EH (cell line): ENCODE measurements at regions not wholly inside any gene's neighbourhood (a gene's known extent, or its start where the extent isn't known, plus 50 kb on each side); places are given as distances from the start of the nearest gene placed in this dataset.

Experiments used
- DNase-seq: peaks from one replicate; pipeline ENCODE4 v3.0.0-alpha.2; 2015; ENCODE audit warnings: low read depth

DNA sequence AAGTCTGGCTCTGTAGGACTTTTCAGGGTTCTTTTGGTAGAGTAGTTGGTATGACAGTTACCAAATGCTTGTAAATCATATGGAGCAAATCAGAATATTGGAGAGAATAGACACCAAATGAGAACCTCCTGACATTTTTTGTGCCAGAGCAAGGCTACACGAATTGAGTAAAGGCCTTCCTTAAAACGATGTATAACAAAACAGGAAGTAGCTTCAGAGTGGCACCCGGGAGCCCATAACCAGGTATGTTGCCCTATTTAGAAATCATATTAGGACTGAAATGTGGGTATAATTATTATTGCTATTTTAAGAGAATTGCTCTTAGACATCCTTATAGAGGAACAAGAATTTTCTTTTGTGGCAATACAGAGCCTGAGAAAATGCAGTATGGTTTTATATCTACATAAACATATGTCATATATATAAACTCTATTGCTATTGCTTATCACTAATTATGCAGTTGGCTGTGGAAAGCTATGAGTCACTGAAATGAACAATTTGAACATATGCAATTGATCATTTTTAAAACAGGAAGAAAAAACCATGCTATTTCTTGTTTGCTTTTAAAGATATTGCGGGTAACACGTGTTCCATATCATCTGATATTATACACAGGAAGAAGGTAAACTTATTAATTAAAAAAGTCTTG lies 197.4 kb upstream of the MTPN start:
- no peak for DNase-seq

DNA sequence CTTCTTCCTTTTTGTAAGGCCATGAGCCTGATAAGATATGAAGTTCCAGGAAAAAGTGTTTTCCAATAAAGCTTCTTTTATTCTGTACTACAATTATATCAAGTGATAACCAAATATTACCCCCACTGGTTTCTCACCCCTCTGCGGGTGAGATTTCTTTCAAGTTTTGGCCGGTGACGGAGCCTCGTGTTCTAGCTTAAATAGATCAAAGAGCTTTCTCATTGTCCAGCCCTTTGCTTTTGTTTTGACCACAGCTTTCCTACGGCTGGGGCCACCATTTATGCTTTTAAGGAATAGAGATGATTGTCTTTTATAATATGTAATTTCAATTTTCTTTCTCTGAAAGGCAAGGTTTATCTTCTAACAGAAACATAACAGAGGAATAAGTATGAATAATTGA lies 196.7 kb upstream of the MTPN start:
- DNase-seq = no peak

DNA sequence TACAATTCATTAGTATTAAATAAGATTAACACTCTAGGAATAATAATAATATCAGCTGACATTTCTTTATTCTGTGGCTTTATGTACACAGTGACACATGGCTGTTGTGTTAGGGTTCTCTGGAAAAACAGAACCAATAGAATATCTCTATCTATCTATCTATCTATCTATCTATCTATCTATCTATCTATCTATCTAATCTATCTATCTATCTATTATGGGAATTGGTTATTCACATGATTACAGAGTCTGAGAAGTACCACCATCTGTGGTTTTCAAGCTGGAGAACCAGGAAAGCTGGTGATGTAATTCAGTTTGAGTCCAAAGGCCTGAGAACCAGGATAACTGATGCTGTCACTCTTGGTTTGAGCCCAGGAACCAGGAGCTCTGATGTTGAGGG lies 194.1 kb upstream of the MTPN start:
- DNase-seq = no peak

DNA sequence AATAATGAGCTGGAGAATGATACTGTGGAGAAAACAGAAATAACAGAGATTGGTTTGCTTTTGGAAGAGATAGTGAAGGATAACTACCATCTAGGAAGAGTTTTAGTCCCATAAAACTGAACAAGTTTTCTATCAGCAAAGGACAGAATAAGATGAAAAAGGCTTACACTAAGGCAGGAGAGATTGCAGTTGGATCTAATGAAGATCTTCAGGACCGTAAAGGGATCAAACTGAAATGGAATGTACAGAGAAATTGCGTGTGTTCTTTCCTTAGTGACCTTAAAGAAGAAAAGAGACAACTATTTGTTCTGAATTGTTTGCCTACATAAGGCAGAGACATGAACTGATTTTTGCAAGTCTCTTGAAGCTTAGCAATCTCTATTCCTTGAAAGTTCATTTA lies 191.7 kb upstream of the MTPN start:
- no peak for DNase-seq

DNA sequence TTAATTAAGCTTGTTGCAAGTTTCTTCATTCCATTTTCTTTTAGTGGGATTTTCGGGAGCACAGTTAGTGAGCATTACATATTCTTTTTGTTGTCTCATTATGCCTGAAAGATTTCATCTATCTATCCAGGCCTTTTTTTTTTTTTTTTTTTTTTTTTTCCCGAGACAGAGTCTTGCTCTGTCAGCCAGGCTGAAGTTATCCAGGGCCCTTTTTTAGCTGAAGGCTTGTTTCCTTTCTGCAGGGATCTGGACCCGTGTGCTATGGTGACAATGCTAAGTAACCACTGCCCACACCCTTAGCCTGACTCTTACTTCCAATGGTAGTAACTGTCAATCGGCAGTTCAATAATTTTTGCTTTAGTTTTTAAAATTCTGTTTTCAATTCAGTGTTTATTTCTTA lies 190.8 kb upstream of the MTPN start:
- no peak for DNase-seq

DNA sequence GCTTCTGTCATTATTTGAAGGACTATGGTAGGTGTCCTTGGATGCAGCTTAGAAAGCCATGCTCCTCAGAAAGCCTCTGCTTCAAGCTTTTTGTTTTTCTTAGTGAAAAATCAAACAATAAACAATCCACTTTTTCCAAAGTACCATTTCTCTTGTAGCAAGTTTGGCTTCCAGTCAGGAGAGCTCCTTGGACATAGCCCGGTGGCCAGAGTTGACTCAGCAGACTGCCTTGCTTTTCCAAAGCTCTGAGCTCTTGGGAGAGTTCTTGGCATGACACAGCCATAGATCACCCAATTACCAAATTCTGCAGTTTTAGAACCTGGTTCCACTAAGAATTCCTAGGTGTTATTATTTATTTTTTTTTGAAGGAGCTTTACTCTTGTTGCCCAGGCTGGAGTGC lies 189.4 kb upstream of the MTPN start:
- no peak for DNase-seq

DNA sequence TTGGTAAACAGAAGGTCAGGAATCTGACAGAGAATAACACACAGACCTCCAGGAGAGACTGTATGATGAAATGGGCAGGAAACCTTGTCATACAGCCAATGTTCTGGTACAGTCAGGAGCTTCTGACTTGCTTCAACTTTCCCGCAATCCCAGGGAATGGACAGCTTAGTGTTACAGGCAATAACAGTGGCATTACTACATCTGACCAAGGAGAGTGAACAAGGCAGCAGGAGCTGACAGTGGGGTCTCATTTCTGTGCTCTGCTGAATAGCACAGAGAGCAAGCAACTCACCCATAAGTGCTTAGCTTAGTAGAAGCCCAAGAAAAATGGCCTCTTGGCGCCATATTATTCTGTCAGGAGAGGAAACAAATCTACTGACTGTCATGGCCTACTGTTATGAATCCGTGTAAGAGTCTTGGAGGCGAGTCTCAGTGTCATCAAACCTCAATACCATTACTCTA lies 186.2 kb upstream of the MTPN start:
- no peak for DNase-seq

DNA sequence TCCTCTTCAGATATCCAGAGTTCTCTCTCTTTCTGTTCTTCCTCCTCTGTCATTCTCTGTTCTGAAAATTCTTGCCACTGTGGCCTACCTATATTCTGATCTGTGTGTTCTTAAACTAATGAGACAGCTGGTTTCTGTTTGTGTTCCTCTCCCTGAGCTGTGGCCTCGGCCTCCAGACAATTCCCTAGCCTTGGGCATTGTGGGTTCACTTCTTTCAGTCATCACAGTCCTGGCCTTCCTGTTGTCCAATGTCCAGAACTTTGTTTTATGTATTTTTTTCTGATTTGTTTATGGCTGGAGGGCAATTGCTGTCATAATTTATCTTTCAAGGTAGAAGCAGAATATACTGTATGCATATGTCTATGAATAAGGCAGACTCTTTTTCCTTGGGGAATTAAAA lies 173.2 kb upstream of the MTPN start:
- no peak for DNase-seq

DNA sequence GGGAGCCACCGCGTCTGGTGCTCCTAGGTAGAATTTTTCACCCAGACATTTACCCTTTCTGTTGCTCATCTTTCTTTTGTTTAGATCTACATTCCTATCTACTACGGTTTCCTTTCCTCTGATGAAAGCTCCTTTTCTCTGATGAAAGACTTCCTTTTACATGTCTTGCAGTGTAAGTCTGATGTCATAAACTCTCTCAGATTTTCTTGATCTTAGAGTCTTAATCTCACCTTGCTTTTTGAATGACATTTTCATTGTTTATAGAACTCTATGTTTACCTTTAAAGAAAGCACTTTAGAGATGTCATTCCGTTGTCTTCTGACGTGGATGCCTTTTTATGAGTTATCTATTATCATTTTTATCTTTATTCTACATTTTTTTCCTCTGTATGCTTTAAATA lies 171.8 kb upstream of the MTPN start:
- DNase-seq = no peak

DNA sequence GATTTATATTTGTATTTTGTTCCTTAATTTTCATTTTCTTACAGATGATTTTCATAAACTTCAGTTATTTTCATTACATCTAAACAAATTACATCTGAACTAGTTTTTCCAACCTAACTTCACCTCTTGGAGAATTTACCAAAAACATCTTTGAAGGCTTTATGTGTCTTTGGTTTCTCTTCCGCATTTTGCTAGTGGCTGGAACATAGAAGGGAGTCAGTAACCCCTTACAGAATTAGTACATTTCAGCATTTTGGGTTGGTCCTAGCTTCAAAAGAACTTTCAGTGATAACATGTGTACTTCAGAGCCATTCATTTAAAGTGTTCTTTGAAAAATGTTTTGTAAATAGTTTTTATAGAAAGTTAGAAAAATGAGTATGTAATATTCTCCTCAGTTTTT lies 169.8 kb upstream of the MTPN start:
- DNase-seq = no peak

DNA sequence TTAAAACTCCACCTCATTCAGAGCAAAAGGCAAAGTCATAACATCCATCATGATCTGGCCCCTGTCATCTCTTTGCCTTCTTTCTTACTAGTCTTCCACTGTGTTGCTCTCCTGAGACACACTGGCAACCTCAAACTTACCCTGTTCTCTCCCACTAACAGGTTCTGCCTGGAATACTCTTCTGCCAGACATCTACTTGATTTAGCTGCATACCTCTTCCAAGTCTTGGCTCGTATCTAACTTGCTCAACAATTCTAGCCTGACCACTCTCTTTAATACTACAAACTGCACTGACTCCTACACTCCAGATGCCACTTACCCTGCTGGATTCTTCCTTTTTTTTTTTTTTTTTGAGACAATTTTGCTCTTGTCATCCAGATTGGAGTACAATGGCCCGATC lies 167.0 kb upstream of the MTPN start:
- DNase-seq = no peak

DNA sequence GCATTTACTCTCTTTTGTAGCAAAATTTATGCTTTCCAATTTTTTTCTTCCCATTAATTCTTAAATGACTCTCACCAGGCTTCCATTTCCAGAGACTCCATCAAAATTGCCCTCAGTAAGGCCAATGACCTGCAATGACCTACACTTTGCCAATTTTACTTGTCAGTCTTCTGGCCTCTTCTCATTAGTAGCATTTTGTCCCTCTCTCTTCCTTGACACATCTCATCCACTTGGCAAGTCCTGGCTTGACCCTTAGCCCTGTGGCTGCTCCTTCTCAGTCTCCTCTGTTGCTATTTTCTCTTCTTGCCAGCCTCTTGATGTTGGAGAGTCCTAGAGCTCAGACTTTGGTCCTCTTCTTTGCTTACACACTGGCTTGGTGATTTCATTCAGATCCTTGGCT lies 166.1 kb upstream of the MTPN start:
- no peak for DNase-seq

DNA sequence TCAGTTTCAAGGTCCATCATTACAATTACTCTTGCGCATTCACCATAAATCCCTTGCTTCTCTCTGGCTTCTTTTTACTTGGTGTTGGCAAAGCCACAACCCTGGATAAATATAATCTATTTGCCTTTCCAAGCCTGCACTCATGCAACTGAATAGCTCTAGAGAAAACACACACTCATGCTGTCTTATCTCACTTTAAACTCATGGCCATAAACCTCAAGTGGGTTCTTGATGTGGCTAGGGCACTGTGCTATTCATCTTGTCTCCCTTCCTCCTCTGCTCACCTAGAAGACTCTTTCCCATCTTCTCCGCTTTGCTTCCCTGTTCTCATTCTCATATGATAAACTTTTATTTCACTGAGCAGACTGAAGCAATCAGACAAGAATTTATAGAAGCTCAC lies 165.4 kb upstream of the MTPN start:
- DNase-seq = no peak

DNA sequence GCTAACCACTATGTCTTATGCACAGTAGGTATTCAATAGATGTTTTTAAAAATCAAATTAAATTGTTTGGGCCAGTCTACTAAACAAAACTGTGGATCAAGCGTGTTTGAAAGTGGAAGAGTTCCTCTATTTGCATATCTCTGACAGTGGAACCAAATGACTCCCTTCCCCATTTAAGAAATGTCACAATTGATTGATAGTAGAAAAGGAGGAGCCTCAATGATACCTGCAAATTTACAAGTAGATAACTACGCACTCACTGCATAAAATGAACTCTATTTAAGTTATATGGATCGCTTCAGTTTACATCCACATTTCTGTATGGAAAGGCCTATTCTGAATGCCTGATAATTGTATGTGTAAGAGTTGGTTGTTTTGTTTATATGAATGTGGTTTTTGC lies 163.3 kb upstream of the MTPN start:
- no peak for DNase-seq

DNA sequence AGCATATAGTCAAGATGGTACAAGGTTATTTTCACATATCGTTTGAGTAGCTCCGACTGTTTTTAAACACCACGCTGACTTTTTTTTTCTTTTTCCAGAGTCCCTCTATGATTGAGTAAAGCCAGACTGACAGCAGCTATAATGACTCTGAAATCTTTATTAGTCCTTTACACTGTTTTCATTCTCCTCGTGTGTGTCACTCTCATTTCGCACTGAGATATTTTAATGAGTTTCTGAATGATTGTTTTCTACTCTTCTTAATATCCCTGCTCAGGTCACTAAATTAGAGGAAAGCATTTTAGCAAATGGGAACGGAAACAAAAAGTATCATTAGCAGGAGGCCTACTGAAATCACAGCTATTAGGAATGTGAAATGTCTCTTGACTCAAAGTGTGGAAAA lies 162.3 kb upstream of the MTPN start:
- DNase-seq = no peak

DNA sequence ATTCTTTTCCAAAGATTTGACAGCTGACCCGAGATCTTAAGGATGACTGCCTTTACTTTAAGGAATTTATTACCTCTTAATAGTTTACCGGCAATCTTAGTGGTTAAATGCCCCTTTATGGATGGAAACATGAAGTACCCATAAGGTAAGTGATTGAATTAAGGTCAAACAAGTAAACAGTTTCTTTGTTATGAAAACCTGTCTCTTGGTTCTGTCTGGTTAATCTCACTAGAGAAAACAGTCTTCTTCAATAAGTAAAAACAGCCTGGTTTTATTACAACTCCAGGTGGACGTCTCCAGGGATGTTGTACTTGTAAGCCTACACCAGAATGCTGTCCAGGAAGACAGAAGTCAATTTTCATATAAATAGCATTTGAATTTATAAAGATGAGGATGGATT lies 161.8 kb upstream of the MTPN start:
- no peak for DNase-seq

DNA sequence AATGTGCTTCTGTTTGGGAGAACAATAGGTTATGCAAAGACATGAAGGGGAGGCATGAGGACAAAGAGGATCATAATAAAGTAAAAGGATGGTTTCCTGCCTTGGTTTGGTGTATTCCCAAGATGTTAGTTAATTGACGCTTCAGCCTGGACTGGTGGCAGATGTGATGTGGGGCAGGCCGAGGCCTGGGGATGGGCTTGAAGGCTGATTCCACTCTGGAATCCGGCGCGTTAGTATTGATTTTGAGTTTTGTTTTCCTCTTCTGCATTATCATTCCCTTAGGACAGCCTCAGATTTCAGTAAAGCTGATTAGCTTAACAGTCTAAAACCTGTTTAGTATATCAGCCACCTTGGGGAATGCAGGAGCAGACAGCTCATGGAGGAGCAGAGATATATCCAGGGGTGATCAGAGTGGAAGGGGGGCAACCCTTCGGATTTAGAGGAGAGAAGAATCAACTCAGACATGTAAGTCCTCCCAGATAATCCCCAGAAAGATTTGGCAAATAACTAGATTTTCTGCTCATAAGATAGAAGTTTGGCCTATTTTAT lies 159.8 kb upstream of the MTPN start:
- DNase-seq = no peak

DNA sequence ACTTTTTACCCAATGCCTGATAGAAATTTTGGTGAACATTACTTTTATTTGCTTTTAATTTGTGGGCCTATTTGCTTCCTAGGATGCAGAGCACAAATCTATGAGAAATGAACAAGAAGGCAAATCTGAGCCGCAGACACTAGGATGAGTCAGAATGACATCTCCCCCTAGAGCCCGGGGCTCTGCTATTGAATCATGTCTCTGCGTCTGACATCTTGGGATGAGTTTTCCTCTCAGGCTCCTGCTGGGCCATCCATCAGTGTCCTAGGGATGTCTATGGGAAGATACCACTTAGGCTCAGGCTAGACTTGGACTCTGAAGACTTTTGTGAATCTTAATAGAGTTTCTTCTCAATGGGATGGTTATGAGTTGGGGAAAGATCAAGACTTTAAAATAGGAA lies 157.3 kb upstream of the MTPN start:
- peak; percentile 76 for DNase-seq

DNA sequence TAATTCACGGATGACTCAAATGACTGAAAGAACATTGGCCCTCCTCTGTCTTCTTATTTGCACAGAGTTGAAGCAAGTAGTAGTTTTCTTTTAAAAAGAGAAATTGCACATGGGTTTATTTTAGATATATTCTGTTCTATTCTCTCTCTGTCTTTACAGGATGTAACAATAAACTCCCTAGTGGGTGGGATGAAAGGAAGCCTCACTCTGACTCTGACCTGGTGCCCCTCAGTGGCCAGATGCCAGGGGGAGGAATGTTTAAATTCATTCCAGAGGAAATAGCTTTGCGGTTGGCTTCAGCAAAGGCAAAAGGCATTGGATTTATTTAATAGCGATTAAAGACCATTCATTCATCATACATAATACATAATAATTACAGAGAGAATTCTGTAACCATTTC lies 156.4 kb upstream of the MTPN start:
- peak; percentile 66 for DNase-seq

DNA sequence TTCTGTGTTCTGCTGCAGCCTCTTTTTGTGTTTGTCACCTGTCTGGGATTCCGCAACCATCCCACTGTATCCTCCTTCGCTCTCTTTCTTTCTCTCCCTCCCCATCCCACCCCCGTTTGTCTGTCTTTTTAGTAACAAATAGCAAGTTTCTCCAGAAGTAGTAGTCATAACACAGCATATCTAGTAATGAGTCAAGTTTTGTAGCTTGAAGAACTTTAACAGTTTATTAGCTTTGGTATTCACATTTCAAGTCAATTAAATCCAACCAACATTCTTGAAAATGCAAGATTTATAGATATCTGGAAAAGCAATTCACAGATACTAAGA lies 154.1 kb upstream of the MTPN start:
- no peak for DNase-seq

DNA sequence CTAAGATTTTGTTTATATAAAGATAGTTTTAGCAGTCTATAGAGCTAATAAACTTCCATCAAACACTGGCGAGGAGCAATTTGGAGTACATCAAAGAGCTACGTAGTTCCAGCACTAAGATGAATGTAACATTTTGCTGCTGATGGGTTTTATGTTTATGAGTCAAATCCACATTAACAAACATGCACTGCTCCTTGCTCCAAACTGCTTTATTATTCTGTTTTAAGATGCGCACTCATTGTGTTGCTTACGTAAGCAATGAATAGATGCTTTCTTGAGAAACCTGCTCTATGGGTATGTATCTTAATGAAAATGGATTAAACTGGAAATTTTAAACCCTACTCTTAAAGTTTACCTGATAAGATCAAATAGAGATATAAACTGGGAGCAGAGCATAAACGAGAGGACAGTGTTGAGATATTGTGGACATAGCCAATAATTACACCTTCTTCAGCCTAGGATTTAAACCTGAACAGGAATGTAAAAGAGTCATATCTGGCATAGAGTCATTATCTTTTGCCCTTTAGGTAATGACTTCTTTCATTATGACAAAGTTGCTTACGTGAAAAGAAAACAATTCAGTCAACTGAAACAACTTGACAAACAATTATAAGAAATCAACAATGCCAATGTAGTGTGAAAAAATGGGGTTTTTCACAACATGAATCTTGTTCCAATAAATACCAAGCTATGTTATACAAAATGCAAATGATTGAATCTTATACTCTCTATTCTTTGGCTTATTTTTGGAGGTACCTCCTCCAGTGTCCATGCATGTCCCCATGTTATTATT lies 153.5 kb upstream of the MTPN start:
- no peak for DNase-seq

DNA sequence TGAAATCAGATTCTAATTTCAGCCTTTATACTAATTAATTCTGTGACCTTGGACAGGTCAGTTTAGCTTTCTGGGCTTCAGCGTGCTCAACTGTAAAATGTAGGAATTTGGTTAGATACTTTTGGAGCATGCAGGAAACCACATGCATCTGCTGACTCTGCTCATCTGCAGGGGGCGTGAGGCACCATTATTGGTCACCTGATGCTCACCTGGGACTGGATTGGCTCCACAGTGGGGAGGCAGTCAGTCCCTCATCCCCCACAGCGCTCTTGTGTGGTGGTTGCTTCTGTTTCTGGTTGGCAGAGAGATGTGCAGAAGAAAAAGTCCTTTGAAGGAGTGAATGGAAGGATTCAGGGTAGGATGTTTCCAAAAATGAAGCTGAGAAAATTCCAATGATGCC lies 150.9 kb upstream of the MTPN start:
- no peak for DNase-seq

DNA sequence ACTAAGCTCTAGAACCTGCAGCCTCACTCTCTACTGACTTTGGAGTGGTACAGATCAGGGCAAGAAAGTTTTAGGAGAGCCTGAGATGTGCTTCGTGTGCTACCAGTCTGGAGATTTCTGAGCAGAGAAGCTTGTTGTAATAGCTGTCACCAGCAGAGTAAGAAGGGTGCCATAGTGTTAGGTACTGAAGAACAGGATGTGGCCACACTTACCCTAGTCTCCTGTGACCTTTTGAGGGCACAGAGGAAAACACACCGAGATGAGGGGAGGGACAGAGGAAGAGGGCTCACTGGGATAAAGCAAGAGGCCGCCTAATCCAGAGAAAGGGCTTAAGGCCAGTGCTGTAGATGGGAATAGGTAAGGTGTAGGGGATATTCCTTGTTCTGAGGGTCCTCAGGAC lies 146.2 kb upstream of the MTPN start:
- DNase-seq = no peak

DNA sequence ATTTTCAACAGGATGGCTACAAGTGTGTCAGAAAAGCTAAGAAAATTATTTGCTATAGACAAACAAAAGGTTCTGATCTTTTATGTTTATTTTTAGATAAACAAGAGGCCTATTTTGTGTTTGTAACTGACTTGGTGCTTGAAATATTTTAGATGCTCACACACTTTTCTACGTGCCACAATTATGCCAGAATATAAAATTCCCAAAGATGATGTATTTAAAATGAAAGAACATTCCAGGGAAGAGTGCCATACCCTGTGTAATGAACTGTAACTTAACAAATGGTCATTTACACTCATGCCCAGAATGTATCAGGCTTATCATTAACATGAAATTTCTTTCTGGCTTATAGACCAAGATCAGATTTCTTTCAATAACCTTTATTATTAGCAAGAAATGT lies 144.9 kb upstream of the MTPN start:
- no peak for DNase-seq
